ENCODE measurements at regions not wholly inside any gene's neighbourhood (a gene's known extent, or its start where the extent isn't known, plus 50 kb on each side); places are given as distances from the start of the nearest gene placed in this dataset.

- peaks cover 0 to 7% (median 0%) of the 10 kb centered on the region in 12 donors for H3K4me1 ChIP-seq
- intact Hi-C loops (cut with DNase I): no loop called here
- H3K27me3 ChIP-seq: no peaks in the 10 kb centered on the region
- no peak for TF ChIP-seq POLR2A (IDR thresholded peaks at IDR 0.05)
- TF ChIP-seq CTCF (IDR thresholded peaks at IDR 0.05): no peak
- no peak overlapping the region for H3K27ac ChIP-seq
- no peaks in the 10 kb centered on the region for H3K36me3 ChIP-seq
- peaks cover 0 to 20% (median 2%) of the 10 kb centered on the region in 12 donors for H3K9me3 ChIP-seq
- DNase-seq: no peak
- ATAC-seq: no peak
- 75 to 82% (median 78%) methylated on average over 10 of the region's 10 CpGs for WGBS, 4 donors
- no peak overlapping the region for H3K4me3 ChIP-seq
These were observed 64.2 kb upstream of the CPEB4 start for GRCh38 chr5:173823721-173824567.

- WGBS, 4 donors: 54 to 72% (median 66%) methylated on average over 13 of the region's 13 CpGs
- Histone ChIP-seq H3K27me3 (no peaks in the 10 kb centered on the region), H3K9me3 (peaks cover 0 to 8% (median 0%) of the 10 kb centered on the region in 12 donors), H3K4me1 (peaks cover 0 to 9% (median 0%) of the 10 kb centered on the region in 12 donors), H3K36me3 (no peaks in the 10 kb centered on the region), H3K4me3 (no peak overlapping the region), H3K27ac (no peak overlapping the region)
- TF ChIP-seq POLR2A (IDR thresholded peaks at IDR 0.05) (no peak), CTCF (IDR thresholded peaks at IDR 0.05) (no peak)
- no peak for ATAC-seq
- no peak for DNase-seq
- intact Hi-C loops (cut with DNase I): no loop called here
These were observed 62.8 kb upstream of the CPEB4 start for GRCh38 chr5:173825215-173825865.

GRCh38 chr5:173826086-173826427 lies 62.1 kb upstream of the CPEB4 start:
- H3K27me3 ChIP-seq: no peaks in the 10 kb centered on the region
- TF ChIP-seq CTCF (IDR thresholded peaks at IDR 0.05) (no peak), POLR2A (IDR thresholded peaks at IDR 0.05) (no peak)
- intact Hi-C loops (cut with DNase I): no loop called here
- DNase-seq: no peak
- WGBS, 4 donors: 86 to 97% (median 96%) methylated on average over 6 of the region's 6 CpGs
- H3K4me1 ChIP-seq: peaks cover 0 to 16% (median 0%) of the 10 kb centered on the region in 12 donors
- H3K36me3 ChIP-seq: no peaks in the 10 kb centered on the region
- H3K9me3 ChIP-seq: peaks cover 0 to 8% (median 0%) of the 10 kb centered on the region in 12 donors
- H3K27ac ChIP-seq: no peak overlapping the region
- ATAC-seq: no peak
- no peak overlapping the region for H3K4me3 ChIP-seq

Data from heart left ventricle (tissue), 16 donors.